ENCODE measurements at regions not wholly inside any gene's neighbourhood (a gene's known extent, or its start where the extent isn't known, plus 50 kb on each side); places are given as distances from the start of the nearest gene placed in this dataset.

DNA sequence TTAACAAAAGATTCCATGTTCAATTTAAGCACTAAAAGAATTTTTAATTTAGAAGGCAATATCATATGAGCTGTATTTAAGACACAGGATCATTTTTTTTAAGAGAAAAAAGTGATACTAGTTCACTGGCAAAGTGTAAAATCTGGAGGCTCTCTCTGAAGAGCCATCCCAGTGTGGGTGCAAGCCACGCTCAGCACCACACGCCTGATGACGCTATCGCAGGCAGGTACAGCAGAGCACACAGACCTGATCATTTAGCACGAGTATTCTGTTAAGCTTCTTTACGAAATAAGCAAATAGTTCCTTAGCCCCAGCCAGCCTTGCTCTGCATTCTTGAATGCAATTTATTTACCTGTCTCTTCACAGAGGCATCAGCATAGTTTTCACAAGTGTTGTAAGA, 198.6 kb downstream of the SIPA1L2 start:
- H3K27me3 ChIP-seq (ENCODE audit: insufficient read depth, low read depth, low read length) = no peaks in the 10 kb centered on the region
- no peaks in the 10 kb centered on the region for H4K20me1 ChIP-seq (ENCODE audit: insufficient read depth)
- H3K36me3 ChIP-seq (ENCODE audit: insufficient read depth, low read length) = no peaks in the 10 kb centered on the region
- no peaks in the 10 kb centered on the region for H3K9me2 ChIP-seq (ENCODE audit: insufficient read depth, low read length)
- H3K79me2 ChIP-seq (replicated peaks; ENCODE audit: insufficient read depth, low read length) = no peaks in the 10 kb centered on the region
- no peaks in the 10 kb centered on the region for H3F3A ChIP-seq (ENCODE audit: insufficient read depth, low read length, poor library complexity, severe bottlenecking)
- no peak overlapping the region for H2AFZ ChIP-seq (ENCODE audit: low read depth, low read length)
- no peak overlapping the region for H3K9ac ChIP-seq (ENCODE audit: low read length)
- TF ChIP-seq POLR2AphosphoS5 (IDR thresholded peaks at IDR 0.05) (no peak), RAD21 (conservative IDR thresholded peaks at IDR 0.05) (no peak), CTCF (IDR thresholded peaks at IDR 0.05; ENCODE audit: poor library complexity, severe bottlenecking) (no peak), SMC3 (conservative IDR thresholded peaks at IDR 0.05; ENCODE audit: poor library complexity) (no peak), EP300 (conservative IDR thresholded peaks at IDR 0.05; ENCODE audit: poor library complexity, severe bottlenecking) (no peak), MXI1 (conservative IDR thresholded peaks at IDR 0.05; ENCODE audit: poor library complexity, severe bottlenecking) (no peak), REST (IDR thresholded peaks at IDR 0.05; ENCODE audit: borderline replicate concordance) (no peak), TAF1 (IDR thresholded peaks at IDR 0.05; ENCODE audit: low read depth) (no peak)
- no peaks in the 10 kb centered on the region for H3K9me3 ChIP-seq (ENCODE audit: low read length)
- no peak overlapping the region for H3K4me2 ChIP-seq (ENCODE audit: low read length)
- no peak overlapping the region for H3K4me3 ChIP-seq (ENCODE audit: low read length)
- H3K27ac ChIP-seq (ENCODE audit: low read length) = no peak overlapping the region

GRCh38 chr1:232430467-232430866, 199.5 kb downstream of the SIPA1L2 start:
- H3K27me3 ChIP-seq (ENCODE audit: insufficient read depth, low read depth, low read length) = no peaks in the 10 kb centered on the region
- no peak overlapping the region for H2AFZ ChIP-seq (ENCODE audit: low read depth, low read length)
- H3K4me2 ChIP-seq (ENCODE audit: low read length) = no peak overlapping the region
- H3K27ac ChIP-seq (ENCODE audit: low read length) = no peak overlapping the region
- H3F3A ChIP-seq (ENCODE audit: insufficient read depth, low read length, poor library complexity, severe bottlenecking) = no peaks in the 10 kb centered on the region
- no peak overlapping the region for H3K4me3 ChIP-seq (ENCODE audit: low read length)
- no peaks in the 10 kb centered on the region for H3K36me3 ChIP-seq (ENCODE audit: insufficient read depth, low read length)
- TF ChIP-seq MXI1 (conservative IDR thresholded peaks at IDR 0.05; ENCODE audit: poor library complexity, severe bottlenecking) (no peak), POLR2AphosphoS5 (IDR thresholded peaks at IDR 0.05) (no peak), RAD21 (conservative IDR thresholded peaks at IDR 0.05) (no peak), SMC3 (conservative IDR thresholded peaks at IDR 0.05; ENCODE audit: poor library complexity) (no peak), EP300 (conservative IDR thresholded peaks at IDR 0.05; ENCODE audit: poor library complexity, severe bottlenecking) (no peak), EZH2 (IDR thresholded peaks at IDR 0.05; ENCODE audit: borderline replicate concordance, insufficient read depth, low read length, poor library complexity, severe bottlenecking) (no peak), CTCF (IDR thresholded peaks at IDR 0.05; ENCODE audit: poor library complexity, severe bottlenecking) (no peak), REST (IDR thresholded peaks at IDR 0.05; ENCODE audit: borderline replicate concordance) (no peak), TAF1 (IDR thresholded peaks at IDR 0.05; ENCODE audit: low read depth) (no peak)
- H4K20me1 ChIP-seq (ENCODE audit: insufficient read depth) = no peaks in the 10 kb centered on the region
- H3K9me2 ChIP-seq (ENCODE audit: insufficient read depth, low read length) = no peaks in the 10 kb centered on the region
- no peaks in the 10 kb centered on the region for H3K79me2 ChIP-seq (replicated peaks; ENCODE audit: insufficient read depth, low read length)
- H3K9me3 ChIP-seq (ENCODE audit: low read length) = no peaks in the 10 kb centered on the region
- H3K9ac ChIP-seq (ENCODE audit: low read length) = no peak overlapping the region
